Stimulated activated naive CD8-positive, alpha-beta T cell treated with anti-CD3 and anti-CD28 coated beads, Interleukin-15, Interleukin-2, amounts not matched to agents 100 ng/mL and 50 ng/mL, for 24 hours (primary cell): ENCODE measurements at regions not wholly inside any gene's neighbourhood (a gene's known extent, or its start where the extent isn't known, plus 50 kb on each side); places are given as distances from the start of the nearest gene placed in this dataset.

Source experiments
- H3K27ac Mint-ChIP-seq: one replicate; pipeline ENCODE4 v1.8.0; 2021; ENCODE audit warnings: mild to moderate bottlenecking, mixed read lengths
- H3K27me3 Mint-ChIP-seq: one replicate; pipeline ENCODE4 v1.8.0; 2021; ENCODE audit warnings: mixed read lengths
- H3K36me3 Mint-ChIP-seq: one replicate; pipeline ENCODE4 v1.8.0; 2021; ENCODE audit warnings: low read depth, mixed read lengths
- H3K4me1 Mint-ChIP-seq: one replicate; pipeline ENCODE4 v1.8.0; 2021; ENCODE audit warnings: low read depth, mixed read lengths
- H3K4me3 Mint-ChIP-seq: one replicate; pipeline ENCODE4 v1.8.0; 2021; ENCODE audit warnings: mild to moderate bottlenecking, mixed read lengths
- H3K9me3 Mint-ChIP-seq: one replicate; pipeline ENCODE4 v1.8.0; 2021; ENCODE audit warnings: mixed read lengths

GRCh38 chr9:73665253-73665652, 513.6 kb downstream of the ANXA1 start:
- Mint-ChIP-seq H3K9me3 (peaks cover 4% of the 10 kb centered on the region), H3K4me3 (no peak overlapping the region), H3K36me3 (no peaks in the 10 kb centered on the region), H3K27ac (no peak overlapping the region), H3K27me3 (no peaks in the 10 kb centered on the region), H3K4me1 (no peaks in the 10 kb centered on the region)

DNA sequence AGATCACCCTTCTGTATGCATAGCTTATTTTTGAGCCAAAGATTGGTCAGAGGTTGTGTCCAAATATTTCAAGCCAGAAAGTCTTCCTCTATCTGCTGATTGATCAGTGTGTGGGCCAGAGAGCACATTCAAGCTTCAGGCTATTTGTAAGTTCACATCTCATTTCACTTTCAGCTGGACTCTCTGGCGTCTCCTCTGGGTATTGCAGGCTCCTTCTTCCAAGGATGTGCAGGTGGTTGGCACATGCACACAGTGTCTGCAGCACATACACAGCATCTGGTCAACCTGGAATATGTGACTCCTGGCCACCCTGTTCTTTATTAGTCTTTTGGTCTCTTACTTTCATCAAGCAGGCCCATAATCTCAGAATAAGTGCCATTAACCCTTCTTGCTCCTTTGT, 516.1 kb downstream of the ANXA1 start:
- Mint-ChIP-seq H3K36me3 (no peaks in the 10 kb centered on the region), H3K4me1 (no peaks in the 10 kb centered on the region), H3K4me3 (no peak overlapping the region), H3K9me3 (no peaks in the 10 kb centered on the region), H3K27ac (no peak overlapping the region), H3K27me3 (no peaks in the 10 kb centered on the region)

DNA sequence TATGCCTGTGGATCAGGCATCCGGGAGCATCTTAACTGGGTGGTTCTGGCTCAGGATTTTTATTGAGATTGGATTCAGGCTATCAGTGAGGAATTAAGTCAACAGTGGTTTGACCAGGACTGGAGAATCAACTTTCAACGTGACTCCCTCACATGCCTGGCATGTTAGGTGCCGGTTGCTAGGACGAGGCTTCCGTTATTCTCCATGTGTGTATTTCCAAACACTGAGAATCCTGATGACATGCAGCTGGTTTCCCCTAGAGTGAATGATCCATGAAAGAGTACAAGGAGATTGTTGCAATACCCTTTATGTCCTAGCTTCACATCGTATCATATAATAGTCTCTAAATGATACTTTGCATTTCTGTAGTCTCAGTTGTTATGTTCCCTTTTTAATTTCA, 529.2 kb downstream of the ANXA1 start:
- no peak overlapping the region for H3K27ac Mint-ChIP-seq
- H3K4me3 Mint-ChIP-seq = no peak overlapping the region
- H3K36me3 Mint-ChIP-seq = no peaks in the 10 kb centered on the region
- no peaks in the 10 kb centered on the region for H3K4me1 Mint-ChIP-seq
- no peaks in the 10 kb centered on the region for H3K9me3 Mint-ChIP-seq
- H3K27me3 Mint-ChIP-seq = no peaks in the 10 kb centered on the region

DNA sequence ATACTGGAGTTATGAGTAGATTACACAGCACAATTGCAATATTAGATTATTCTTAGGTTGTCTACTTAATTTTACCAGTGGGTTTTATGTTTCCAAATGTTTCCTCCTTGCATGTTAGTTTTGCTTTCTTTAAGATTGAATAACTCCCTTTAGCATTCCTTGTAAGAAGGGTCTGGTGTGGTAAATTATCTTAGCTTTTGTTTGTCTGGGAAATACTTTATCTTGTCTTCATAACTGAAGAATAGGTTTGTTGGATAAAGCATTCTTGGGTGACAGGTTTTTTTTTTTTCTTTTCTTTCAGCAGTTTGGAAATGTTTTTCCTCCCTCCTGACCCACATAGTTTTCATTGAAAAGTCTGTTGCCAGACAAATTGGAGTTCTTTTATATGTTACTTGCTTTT, 531.1 kb downstream of the ANXA1 start:
- Mint-ChIP-seq H3K27ac (no peak overlapping the region), H3K4me1 (no peaks in the 10 kb centered on the region), H3K4me3 (no peak overlapping the region), H3K9me3 (no peaks in the 10 kb centered on the region), H3K36me3 (no peaks in the 10 kb centered on the region), H3K27me3 (no peaks in the 10 kb centered on the region)

DNA sequence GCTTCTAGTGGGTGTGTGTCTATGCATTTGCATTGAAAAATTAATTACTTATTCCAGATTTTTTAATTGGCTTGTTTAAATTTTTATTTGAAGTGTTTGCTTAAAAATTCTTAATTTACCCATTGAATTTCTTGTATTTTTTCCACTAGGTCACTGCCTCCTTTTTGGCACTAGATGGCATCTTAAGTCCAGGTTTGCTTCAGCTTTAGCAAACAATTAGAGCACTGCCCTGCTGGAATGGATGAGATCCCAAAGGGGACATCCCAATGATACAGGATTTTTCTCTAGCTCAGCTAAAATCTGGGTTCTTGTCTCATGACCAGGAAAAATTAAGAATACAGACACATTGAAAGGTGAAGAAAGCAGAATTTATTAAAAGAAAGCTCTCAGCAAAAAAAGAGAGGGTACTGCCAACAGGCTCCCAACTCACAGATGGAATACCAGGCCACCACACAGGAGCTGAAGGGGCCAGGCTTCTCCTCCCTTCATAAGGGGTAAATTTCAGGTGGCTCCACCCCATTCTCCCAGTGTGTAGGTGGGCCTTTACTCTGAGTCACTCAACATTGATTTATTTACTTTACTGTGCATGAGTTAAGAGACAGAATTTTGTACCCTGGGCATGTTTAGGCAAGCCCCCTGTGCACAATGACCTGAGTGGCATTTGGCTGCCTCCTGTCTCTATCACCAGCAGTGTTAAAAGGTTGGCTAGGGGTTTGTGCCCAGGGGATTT, 532.4 kb downstream of the ANXA1 start:
- H3K4me3 Mint-ChIP-seq = no peak overlapping the region
- no peaks in the 10 kb centered on the region for H3K9me3 Mint-ChIP-seq
- H3K27me3 Mint-ChIP-seq = no peaks in the 10 kb centered on the region
- H3K36me3 Mint-ChIP-seq = no peaks in the 10 kb centered on the region
- H3K4me1 Mint-ChIP-seq = no peaks in the 10 kb centered on the region
- H3K27ac Mint-ChIP-seq = no peak overlapping the region

DNA sequence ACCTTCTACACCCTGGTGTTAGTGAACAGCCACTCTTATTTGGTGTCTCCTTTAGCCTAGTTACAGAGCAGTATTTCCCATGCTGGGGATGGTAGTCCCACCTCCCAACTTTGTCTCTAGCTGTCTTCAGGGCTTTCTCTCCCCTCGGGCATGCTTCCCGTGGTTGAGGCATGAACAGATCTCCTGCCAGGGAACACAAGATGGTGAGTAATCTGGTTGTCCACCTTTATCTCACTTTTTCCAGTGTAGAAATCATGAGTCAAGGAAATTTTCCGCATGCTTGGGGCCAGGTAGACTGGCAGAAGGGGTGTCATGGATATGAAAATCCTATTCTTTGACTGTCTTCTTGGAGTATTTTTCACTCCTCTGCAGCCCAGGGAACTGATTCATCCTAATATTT, 532.9 kb downstream of the ANXA1 start:
- Mint-ChIP-seq H3K36me3 (no peaks in the 10 kb centered on the region), H3K4me1 (no peaks in the 10 kb centered on the region), H3K4me3 (no peak overlapping the region), H3K27ac (no peak overlapping the region), H3K27me3 (no peaks in the 10 kb centered on the region), H3K9me3 (no peaks in the 10 kb centered on the region)

- Mint-ChIP-seq H3K27me3 (no peaks in the 10 kb centered on the region), H3K4me1 (no peaks in the 10 kb centered on the region), H3K36me3 (no peaks in the 10 kb centered on the region), H3K27ac (no peak overlapping the region), H3K4me3 (no peak overlapping the region), H3K9me3 (peaks cover 1% of the 10 kb centered on the region)
These were observed 534.1 kb downstream of the ANXA1 start for GRCh38 chr9:73685786-73686185.

DNA sequence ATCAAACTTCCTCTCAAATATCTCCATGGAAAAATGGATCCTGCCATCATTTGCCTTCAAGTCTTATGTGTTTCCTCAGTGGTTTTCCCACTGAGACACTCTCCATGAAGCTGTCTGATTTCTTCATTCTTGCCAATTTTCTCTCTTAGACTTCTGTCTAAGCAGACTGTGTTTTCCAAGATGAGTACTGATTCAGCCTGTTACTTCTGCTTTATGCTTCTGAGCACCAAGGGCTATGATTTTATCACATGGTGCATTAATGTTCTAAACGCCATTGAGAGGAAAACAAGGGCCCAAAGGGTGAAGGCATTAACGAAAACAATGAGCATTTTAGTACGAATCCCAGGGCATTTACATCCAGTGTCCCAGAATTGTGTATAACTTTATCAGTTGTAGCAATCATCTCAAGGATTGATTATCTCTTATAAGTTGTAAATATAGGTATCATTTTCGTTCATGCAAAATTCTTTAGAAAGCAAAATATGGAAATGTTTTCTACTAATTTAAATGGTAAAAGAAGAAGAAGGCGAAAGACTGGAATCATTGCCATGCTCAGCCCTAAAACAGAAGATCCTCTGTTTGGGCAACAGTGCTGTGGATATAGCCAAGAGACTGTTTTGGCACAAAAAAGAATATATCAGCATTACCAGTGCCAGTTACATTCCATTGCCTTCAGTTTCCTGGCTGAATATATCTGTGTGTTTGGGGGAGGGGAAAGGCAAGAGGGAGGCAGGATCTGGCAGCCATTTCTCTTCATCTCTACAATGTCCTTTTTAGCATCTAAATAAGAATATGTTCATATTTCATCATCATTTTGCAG, 537.6 kb downstream of the ANXA1 start:
- H3K4me3 Mint-ChIP-seq = no peak overlapping the region
- H3K27ac Mint-ChIP-seq = no peak overlapping the region
- peaks cover 5% of the 10 kb centered on the region for H3K9me3 Mint-ChIP-seq
- no peaks in the 10 kb centered on the region for H3K36me3 Mint-ChIP-seq
- no peaks in the 10 kb centered on the region for H3K4me1 Mint-ChIP-seq
- H3K27me3 Mint-ChIP-seq = no peaks in the 10 kb centered on the region

GRCh38 chr9:73701415-73702057, 549.9 kb downstream of the ANXA1 start:
- Mint-ChIP-seq H3K27ac (no peak overlapping the region), H3K27me3 (no peaks in the 10 kb centered on the region), H3K36me3 (no peaks in the 10 kb centered on the region), H3K4me3 (no peak overlapping the region), H3K9me3 (no peaks in the 10 kb centered on the region), H3K4me1 (no peaks in the 10 kb centered on the region)

DNA sequence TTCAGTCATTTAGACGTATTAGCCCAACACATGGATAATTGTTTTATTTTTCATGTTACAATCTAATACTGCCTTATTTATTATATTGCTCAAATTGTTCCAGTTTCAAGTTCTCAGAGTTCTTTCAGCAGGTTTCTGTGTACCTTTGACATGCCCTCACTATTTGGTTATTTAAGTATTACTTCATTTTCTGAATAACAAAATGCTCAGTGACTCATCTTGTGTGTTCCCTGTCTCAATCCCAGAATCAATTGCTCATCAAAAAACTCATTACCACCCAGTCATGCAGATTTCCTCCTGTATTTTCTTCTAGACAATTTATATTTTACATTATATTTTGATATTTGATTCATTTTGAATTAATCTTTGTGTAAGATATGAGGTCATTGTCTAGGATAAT, 562.6 kb downstream of the ANXA1 start:
- no peak overlapping the region for H3K27ac Mint-ChIP-seq
- no peak overlapping the region for H3K4me3 Mint-ChIP-seq
- H3K27me3 Mint-ChIP-seq = no peaks in the 10 kb centered on the region
- no peaks in the 10 kb centered on the region for H3K4me1 Mint-ChIP-seq
- no peaks in the 10 kb centered on the region for H3K36me3 Mint-ChIP-seq
- peaks cover 4% of the 10 kb centered on the region for H3K9me3 Mint-ChIP-seq

- Mint-ChIP-seq H3K27ac (no peak overlapping the region), H3K9me3 (peaks cover 4% of the 10 kb centered on the region), H3K36me3 (no peaks in the 10 kb centered on the region), H3K4me3 (no peak overlapping the region), H3K4me1 (no peaks in the 10 kb centered on the region), H3K27me3 (no peaks in the 10 kb centered on the region)
These were observed 563.9 kb downstream of the ANXA1 start for GRCh38 chr9:73715591-73715990.

GRCh38 chr9:73719660-73720059, 568.0 kb downstream of the ANXA1 start:
- H3K27ac Mint-ChIP-seq = no peak overlapping the region
- H3K27me3 Mint-ChIP-seq = no peaks in the 10 kb centered on the region
- H3K9me3 Mint-ChIP-seq = no peaks in the 10 kb centered on the region
- H3K4me3 Mint-ChIP-seq = no peak overlapping the region
- no peaks in the 10 kb centered on the region for H3K4me1 Mint-ChIP-seq
- no peaks in the 10 kb centered on the region for H3K36me3 Mint-ChIP-seq

GRCh38 chr9:73720601-73721000, 568.9 kb downstream of the ANXA1 start:
- Mint-ChIP-seq H3K9me3 (no peaks in the 10 kb centered on the region), H3K27ac (no peak overlapping the region), H3K4me3 (no peak overlapping the region), H3K4me1 (no peaks in the 10 kb centered on the region), H3K27me3 (no peaks in the 10 kb centered on the region), H3K36me3 (no peaks in the 10 kb centered on the region)

DNA sequence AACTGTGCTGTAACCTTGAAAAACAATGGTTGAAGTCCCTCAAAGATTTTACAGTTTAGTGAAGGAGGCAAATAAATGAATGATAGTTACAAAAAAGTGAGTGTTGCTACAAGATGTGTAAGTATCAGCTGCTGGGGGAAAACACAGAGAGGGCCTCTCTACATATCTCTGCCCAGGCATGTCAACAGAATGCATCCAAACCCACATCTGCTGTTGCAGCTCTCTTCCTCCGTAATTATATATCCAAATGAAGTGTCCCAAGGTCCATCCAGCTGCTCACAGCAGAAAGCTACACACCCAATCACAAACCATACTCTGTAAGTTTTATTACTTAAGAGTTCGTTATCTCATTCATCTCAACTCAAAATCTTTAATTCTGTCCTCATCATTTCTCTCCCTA, 584.6 kb downstream of the ANXA1 start:
- Mint-ChIP-seq H3K4me1 (no peaks in the 10 kb centered on the region), H3K36me3 (no peaks in the 10 kb centered on the region), H3K4me3 (no peak overlapping the region), H3K27ac (no peak overlapping the region), H3K27me3 (no peaks in the 10 kb centered on the region), H3K9me3 (peaks cover 15% of the 10 kb centered on the region)

DNA sequence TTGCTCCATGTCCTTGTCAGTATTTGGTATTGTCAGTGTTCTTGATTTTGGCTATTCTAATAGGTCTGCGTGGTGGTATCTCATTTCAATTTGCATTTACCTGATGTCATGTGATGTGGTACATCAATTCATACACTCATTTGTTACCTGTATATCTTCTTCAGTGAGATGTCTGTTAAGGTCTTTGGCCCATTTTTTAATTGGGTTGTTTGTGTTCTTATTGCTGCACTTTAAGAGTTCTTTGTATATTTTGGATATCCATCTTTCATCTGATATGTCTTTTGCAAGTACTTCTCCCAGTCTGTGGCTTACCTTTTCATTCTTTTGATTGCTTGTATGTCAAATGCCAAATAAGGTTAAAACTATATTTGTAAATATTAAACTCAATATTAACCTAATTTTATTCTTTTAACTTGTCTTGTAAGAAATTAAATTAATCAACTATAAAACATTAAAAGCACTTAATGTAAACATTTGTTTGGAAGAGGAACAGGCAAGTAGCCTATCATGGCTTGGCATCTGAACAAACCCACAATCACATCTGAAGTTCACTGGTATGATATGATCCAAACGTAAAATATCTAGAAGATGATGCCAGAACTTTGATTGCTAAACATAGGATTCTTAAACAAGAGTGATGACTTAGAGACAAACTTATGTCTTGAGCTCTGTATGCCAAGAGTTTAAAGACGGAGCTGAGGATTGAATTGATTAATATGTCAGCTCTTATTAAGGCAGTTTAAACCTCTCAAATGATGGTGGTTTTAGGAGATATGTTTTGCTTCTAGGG, 587.3 kb downstream of the ANXA1 start:
- Mint-ChIP-seq H3K9me3 (peaks cover 10% of the 10 kb centered on the region), H3K4me1 (no peaks in the 10 kb centered on the region), H3K4me3 (no peak overlapping the region), H3K36me3 (no peaks in the 10 kb centered on the region), H3K27me3 (no peaks in the 10 kb centered on the region), H3K27ac (no peak overlapping the region)
